Lung microvascular endothelial cell (primary cell): ENCODE measurements at regions not wholly inside any gene's neighbourhood (a gene's known extent, or its start where the extent isn't known, plus 50 kb on each side); places are given as distances from the start of the nearest gene placed in this dataset.
A peak's percentile ranks its signal among the peaks of the same experiment; 100 is the strongest.
"Not testable (repeated sequence)": the region's sequence is repeated elsewhere in the genome, so short reads cannot be mapped to it uniquely, and the experiment has no call there.

Source experiments
- DNase-seq, 2 donors: peaks; one replicate each; pipeline versions ENCODE4 v3.0.0 to v3.0.0-alpha.2; 2010; ENCODE audit warnings: low read depth in 2 of 2

DNA sequence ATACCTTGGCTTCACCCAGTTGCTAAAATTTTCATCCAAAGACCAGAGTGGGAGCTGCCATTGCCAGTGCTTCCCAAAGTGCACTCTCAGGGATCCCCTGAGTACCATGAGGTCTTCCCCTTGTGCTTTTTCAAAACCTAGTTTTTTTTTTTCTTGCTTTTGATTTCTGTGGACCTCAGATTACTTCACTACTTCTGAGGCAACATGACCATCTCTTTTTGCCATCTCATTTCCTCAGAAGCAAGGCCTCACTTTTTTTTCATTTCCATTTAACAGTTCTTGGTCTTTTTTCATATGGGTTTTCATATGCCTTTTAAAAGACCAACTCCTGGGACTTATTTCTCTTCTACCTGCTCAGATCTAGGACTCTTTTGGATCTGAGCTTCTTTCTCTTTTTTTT, 64.1 kb upstream of the MMS22L start:
- no peak for DNase-seq

DNA sequence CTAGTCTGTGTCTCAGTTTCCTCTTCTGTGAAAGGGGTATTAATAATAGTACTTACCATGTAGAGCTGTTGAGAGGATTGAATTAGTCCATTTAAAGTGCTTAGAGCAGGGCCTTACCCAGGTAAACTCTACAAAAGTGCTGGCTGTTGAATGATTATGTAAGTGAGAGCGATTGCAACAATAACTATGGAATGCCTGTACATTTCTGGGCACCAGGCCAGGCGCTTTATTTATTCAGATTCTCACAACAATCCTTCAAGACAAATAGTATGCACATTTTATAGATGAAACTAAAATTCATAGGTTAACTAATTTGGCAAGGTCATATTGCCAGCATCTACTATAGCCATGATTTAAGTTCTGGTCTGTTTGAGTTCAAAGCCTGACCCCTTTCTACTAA, 78.3 kb upstream of the MMS22L start:
- no peak for DNase-seq

DNA sequence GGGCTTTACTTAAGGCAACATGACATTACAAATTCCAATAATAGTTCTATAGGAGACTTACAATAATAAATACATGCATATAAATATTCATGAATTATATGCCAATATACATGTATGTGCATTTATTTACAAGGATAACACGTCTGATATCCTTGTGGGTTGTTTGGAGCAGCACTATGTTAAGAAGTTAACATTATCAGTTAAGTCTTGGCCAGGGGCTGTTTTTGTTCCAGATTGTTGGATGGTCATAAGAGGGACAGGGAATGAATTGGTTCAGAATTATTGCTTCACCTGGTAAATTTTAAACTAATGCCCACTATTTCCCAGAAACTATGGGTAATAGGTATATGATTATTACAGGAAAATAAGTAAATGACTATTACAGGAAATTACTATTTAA, 81.3 kb upstream of the MMS22L start:
- no peak for DNase-seq

DNA sequence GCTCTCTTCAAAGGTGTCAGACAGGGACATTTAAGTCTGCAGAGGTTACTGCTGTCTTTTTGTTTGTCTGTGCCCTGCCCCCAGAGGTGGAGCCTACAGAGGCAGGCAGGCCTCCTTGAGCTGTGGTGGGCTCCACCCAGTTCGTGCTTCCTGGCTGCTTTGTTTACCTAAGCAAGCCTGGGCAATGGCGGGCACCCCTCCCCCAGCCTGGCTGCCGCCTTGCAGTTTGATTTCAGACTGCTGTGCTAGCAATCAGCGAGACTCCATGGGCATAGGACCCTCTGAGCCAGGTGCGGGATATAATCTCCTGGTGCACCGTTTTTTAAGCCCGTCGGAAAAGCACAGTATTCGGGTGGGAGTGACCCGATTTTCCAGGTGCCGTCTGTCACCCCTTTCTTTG, 99.1 kb upstream of the MMS22L start:
- DNase-seq, result not testable (repeated sequence)

DNA sequence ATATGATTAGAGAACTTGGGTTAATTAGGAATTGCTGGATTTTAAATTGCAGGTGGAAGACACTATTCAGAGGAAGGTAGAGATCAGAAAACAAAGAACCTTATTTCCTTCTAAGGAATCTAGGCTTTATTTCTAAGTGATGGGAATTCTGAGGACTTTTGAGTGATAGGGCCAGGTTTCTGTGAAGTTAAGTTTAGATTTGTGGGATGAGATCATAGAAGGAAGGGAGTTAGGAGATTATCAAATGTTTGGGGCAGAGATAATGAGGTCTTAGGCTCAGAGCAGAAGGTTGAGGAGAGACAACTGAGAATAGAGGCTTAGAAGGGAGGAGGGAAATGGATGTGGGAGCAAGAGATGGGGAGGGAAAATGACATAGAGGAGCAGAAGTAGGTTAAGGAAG, 109.7 kb upstream of the MMS22L start:
- no peak for DNase-seq

DNA sequence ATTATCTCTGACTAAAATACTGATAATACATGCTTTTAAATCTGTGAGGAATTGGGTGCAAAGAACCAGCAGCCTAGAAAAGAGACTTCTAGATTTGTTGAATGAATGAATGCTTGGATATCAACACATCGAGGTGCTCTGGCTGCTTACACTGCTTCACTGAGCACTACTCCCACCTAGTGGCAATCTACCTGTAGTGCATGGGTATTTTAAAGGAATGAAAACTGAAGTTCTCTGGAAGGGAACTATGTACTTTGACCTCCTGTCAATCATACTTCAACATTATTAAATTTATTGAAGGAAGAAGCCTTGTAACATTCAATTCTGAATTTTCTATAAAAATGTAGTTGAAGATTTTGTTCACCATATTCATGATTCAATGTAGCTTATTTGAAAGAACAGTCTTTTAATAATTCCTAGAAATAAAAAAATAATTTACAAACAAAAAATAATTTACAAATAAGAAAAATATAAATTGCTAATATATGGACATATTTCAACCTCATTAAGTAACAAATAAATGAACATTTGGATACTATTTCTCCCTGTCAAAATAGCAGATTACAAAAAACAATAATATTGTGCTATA, 111.2 kb upstream of the MMS22L start:
- peak; percentile 70 to 77 for DNase-seq

DNA sequence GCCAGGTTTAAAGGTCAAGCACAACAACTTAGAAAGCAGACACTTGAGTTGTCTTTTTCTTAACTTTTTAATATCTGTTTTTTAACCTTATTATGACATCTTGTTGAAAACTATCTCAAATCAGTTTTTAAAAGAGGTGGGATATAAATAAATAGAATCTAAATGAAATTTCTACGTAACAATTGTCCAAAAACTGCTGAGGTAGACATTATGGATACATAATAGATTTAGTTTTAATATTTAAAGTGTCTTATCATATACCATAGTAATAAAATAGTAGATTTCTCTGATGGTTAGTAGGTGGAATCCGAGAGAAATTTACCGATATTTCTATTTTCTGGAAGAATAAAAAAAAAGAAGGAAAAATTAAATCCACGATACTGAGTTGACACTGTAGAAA, 113.9 kb upstream of the MMS22L start:
- no peak for DNase-seq

DNA sequence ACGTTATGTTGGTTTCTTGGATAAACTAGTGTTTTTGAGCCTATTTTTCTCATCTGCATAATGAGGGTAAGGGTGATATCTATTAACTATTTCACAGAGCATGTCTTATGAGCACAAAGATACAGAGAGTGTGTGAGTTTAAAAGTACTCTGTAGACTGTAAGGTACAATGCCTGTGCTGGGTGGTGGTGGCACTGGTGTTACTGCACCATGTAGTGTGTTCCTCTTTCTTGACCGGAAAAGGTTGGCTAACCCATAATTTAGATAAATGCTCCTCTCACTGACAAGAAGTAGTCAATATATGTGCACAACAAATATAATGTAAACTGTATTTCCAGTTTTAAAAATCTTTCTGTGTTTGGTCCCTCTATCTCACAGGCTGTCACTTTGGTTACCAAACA, 116.2 kb upstream of the MMS22L start:
- DNase-seq, result no peak

DNA sequence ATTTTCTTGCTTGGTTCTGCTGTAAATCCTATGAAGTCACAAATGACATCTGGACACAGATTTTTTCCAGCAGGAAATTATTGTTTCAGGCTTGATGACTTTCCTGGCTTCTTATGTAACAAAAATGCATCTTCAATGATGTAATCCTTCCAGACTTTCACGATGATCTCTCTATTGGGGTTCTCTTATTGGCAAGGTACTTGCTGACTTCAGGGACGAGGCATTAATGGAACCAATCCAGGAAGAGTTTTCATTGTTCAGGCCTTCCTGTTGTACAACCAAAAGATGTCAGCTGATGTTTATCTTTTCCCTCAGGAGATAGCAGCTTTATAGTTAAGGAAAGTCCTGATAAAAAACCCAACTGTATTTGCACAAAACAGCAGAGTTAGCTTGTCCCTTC, 118.5 kb upstream of the MMS22L start:
- DNase-seq, result peak; percentile 20 to 90

DNA sequence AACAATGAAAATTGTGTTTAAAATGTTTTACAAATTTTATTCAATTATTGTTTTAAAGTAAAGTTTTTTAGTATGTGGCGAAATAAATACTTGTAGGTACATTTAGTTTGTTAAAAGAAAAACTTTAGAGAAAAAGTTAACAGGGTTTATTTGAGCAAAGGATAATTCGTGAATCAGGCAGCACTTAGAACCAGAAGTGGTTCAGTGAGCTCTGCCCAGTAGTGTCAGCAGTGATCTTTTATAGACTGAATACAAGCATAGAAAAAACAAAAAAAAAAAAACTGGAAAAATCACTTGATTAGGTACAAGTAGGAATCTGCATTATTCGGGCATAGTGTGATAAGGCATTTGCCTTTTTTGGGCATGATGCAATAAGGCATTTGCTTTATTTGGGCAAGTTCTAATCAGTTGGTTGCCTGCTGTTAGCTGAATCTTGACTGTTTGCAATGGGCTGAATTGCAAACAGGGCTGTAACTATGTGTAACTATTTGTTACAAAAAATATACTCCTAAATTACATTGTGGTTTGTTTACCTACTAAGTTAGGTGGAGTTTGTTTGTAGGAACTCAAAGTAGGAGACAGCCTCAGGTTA, 122.9 kb upstream of the MMS22L start:
- no peak for DNase-seq

DNA sequence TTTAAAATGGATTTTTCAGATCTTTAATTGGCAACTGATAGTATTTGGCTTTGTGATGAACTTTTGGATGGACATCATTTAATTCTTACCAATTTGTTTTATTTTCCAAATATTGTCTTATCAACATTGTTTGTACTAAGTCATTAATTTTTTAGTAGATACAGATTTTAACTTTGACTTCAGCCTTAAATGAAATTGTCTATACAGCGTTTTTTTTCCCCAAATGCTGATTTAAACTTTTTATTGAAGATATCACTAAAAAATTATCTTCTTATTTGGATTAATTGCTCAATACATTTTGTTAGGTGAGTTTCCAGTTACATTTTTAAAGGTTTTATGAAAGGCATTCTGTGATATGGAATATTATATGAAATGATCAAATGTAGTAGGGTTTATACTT, 123.6 kb upstream of the MMS22L start:
- DNase-seq, result no peak

DNA sequence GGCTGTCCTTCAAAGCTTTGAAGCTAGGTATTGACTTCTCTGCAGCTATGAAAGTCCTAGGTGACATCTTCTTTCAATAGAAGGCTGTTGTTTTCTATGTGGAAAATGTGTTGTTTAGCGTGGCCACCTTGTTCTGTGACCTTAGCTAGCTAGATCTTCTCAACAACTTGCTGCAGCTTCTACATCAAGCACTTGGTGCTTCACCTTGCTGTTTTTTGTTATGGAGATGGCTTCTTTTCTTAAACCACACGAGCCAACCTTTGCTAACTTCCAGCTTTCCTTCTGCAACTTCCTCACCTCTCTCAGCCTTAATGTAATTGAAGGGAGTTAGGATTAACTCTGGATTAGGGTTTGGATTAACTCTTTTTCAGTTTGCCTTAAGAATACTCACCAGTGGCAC, 128.6 kb upstream of the MMS22L start:
- no peak for DNase-seq

DNA sequence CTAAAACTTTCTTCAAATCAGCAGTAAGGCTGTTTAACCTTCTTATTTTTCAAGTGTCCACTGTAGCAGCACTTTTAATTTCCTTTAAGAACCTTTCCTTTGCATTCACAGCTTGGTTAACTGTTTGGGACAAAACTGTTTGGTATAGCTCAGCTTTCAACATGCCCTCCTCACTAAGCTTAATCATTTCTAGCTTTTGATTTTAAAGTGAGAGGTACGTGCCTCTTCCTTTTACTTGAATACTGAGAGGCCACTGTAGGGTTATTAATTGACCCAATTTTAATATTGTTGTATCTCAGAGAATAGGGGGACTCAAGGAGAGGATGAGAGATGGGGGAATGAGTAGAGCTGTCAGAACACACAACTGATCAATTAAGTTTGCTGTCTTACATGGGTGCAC, 129.5 kb upstream of the MMS22L start:
- no peak for DNase-seq

DNA sequence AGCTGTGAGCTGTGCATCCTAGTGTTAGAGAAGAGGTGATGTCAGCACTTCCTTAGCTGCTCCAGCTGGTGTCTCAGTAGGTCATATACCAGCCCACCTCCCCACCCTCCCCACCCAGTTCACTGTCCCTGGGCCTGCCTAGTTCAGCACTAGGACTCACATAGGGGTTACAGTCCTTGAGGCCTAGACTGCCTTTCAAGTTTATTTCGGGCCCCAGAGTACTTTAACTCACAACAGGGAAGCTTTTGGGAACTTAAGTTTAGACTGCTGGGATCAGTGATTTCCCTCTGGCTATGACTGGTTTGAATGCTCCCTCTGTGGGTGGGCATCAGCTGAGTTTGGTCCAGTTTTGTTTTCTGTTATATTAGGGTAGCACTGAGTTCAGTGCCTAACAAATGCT, 139.2 kb upstream of the MMS22L start:
- no peak for DNase-seq

DNA sequence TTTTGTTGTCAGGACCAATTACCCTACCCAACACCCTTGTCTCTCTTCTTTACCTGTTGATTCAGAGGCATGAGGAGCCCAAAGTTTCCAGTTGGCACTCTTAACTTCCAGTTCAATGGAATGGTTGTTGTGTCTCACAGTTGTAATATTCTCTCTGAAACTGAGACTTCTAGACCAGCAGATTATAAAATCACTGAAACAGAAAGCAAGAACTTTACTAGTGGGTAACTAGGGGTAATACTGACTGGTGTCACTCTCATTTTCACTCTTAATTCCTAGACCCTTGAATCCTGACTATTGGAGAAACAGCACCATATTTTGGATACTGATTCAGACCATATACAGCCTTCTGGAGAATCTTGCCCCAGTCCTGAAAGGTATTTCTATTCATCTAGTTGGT, 140.2 kb upstream of the MMS22L start:
- no peak for DNase-seq

DNA sequence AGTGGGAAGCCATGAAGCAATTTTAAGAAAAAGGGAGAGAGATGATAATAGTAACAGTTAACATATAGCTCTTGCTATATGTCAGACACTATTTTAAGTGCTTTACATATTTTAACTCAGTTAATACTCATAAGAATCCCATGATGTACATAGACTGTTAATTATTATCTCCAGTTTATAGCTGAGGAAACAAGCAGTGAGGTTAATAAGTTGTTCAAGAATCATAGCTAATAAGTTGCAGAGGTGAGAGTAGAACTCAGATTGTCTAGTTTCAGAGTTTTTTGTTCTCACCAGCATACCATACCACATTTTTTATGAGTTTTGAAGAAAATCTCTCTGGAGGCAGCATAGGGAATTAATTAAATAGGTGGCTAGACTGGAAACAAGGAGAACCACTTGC, 144.6 kb upstream of the MMS22L start:
- DNase-seq, result no peak

DNA sequence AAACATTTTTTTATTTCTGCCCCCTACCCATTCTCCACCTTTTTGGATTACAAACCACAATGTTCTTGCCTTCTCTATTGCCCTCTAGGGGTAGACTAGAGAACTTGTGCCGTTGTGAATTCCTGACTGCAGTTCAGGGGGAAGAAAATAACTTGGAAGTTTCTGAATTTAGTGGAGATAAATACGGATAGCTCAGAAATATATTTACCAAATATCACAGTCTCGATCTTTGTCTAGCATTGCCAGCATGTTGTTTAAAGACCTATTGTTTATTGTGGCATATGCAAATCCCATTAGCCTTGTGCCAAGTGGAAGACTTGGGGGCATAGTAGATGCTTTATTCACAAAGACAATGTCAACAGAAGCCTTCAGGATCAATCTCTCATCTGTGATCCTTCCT, 154.1 kb upstream of the MMS22L start:
- peak; percentile 31 to 40 for DNase-seq

DNA sequence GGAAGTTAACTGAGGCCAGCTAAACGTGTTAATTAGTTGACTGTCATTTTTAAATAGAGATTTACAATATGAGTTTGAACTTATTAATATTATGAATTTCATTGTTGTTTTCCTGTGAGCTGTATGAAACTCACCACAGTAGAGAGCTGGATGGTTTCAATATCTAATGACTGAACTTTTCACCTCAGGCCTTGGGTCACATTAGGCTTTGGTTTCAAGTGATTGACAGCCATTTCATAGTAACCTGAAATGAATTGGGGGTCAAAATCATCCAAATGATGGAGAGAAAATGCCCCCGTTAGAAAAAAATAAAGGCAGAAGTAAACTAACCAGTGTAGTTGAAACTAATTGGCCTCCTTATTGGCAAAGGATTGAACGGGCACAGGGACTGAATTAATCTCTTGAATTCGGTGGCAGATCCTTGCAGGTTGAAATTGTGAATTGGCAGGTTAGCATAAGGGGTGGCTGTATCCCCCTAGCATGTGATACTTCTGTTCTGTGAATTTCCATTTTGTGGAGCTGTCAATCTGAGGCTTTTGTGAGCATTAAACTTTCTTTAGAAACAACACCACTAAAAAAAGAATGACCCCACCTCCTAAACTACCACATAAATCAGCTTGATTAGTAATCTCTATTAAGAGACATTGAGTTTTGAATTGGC, 155.1 kb upstream of the MMS22L start:
- no peak for DNase-seq

DNA sequence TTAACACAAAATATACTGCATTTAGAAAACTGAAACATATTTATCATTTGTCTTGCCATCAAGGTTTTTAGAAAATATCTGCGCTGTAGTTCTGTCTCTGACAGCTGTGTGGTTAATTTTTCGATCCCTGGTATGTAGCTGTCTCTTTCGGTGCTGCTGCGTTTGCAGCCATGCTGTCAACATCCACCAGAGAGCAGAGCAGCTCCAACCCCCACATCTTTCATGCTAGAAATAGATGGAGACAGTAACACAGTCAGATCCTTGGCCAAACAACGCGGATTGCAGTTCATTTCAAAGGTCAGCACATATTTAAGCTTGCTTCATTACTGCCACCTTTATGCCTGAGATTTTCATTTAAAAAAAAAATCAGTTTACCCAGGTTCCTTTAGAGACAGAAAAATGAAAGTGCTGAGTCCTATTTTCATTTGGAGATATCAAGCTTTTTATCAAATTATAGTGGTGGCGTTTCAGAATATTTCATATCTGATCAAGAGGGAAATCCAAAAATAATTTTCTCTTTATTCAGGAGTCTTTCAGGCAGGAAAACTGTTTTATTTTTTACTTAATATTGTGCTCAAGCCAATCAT, 157.7 kb upstream of the MMS22L start:
- peak; percentile 26 to 30 for DNase-seq

DNA sequence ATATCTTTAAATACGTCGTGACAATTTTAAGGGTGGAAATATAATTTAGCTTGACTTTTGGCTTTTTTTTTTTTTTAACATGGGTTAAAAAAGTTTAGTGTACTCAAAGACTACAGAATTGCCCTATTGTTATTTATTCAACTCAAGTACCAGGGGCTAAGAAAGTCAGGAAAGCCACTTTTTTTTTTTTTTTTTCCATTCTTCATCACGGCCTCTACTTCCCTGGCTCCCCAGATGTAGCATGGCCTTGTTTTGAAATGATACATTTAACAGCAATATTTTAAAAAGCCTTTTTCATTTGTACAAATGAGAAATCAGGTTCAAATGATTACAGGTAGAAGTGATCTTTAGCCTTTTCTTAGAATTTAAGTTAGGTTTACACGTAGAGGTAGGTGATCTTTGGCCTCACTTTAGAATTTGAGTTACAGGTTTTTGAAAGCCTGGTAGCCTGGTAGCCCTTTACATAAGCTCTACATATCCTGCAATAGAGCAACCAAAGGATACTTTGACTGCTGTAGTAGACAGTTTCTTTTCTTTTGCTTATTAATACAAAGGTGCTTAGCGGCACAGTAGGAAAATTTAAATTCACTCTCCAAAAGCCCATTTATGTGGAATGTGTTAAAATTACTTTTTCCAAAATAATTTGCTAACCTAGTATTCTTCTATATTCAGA, 160.5 kb upstream of the MMS22L start:
- DNase-seq, result no peak

DNA sequence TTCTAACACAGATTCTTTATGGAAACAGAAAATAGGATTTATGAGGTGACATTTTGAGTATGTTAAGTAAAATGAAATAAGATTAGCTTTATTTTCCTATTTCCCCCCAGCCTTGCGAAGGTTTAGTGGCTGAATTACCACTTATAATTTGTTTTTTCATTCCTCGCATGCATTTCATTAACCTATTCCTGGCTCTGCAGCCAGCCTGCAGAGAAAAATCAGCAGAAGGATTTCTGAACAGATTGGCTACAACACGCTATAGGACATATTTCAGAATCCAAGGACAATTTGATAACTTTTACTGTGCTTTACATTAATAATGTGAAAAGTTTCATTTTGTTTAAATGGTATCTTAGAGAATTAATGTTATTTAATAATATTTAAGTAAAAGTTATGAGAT, 162.4 kb upstream of the MMS22L start:
- DNase-seq, result no peak

DNA sequence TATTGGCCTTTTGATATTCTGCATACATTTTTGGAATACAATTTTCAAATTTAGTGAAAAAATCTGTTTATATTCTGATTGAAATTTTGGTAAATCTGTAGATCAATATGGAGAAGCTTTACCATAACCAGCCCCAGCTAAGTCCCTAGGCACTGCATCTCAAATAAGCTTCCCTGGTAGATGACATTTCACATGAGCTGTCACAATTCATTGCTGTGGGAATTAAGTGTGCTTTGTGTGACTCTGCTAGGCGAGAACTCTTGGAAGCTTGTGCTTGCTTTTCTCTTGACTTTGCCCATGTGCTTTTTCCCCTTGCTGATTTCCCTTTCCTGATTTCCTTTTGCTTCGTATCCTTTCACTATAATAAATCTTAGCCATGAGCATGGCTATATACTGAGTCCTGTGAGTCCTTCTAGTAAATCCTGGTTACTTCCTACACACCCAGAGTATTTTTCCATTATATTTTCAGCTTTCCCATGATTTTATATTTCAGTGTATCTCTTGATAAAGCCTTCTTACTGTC, 166.5 kb upstream of the MMS22L start:
- no peak for DNase-seq
